HepG2 (cell line): ENCODE measurements at regions not wholly inside any gene's neighbourhood (a gene's known extent, or its start where the extent isn't known, plus 50 kb on each side); places are given as distances from the start of the nearest gene placed in this dataset.

ENCODE experiments used
- ATAC-seq: fragments of 200-7000 bp; cut with Tn5 transposase; 3 replicates; pipeline ENCODE4 v1.9.1; 2020; ENCODE audit warnings: mild to moderate bottlenecking, moderate library complexity
- BruUV-seq: library from RNA; stranded (reverse); fragments of 400-500 nt; replicated peaks from 2 replicates; lab custom pipeline; 2021; lab: Mats Ljungman, UMichigan
- CTCF ChIA-PET: fragments of 300-600 bp; formaldehyde crosslinking; extraction: SDS; loops from one replicate; lab custom pipeline; 2021; ENCODE audit warnings: low total read pairs, inconsistent platforms, low intra/inter-chr PET ratio; lab: Yijun Ruan, JAX
- POLR2A ChIA-PET: fragments of 350-600 bp; sonication (Branson Sonifier 250); formaldehyde crosslinking; loops from one replicate; lab custom pipeline; 2020; ENCODE audit warnings: antibody characterized with exemption, inconsistent platforms; lab: Yijun Ruan, JAX
- DNase-seq: peaks from one replicate; pipeline ENCODE4 v3.0.0-alpha.2; 2015; ENCODE audit warnings: low spot score
- FAIRE-seq: peaks from 3 replicates; lab custom pipeline; 2011; peaks lifted over from hg19 to GRCh38; lab: Jason Lieb, UNC
- H2AFZ ChIP-seq: one replicate; pipeline ENCODE4 v1.6.1; 2011; ENCODE audit warnings: low read length, inconsistent platforms
- H3K27ac ChIP-seq: fragments of 300-600 bp; 3 replicates; pipeline ENCODE4 v1.8.0; 2011; ENCODE audit warnings: mixed run types, mild to moderate bottlenecking, mixed read lengths, low read length, inconsistent platforms; ENCODE audit not compliant: insufficient read depth; ENCODE audit errors: extremely low read length
- H3K27me3 ChIP-seq, 2 experiments: fragments of 200-600 bp in 1 of 2; 2 replicates in 1 of 2; 3 replicates in 1 of 2; pipeline versions ENCODE4 v1.6.0 to v1.8.0; 2011; ENCODE audit warnings: low read length in 2 of 2, mild to moderate bottlenecking in 2 of 2, moderate library complexity in 2 of 2, inconsistent platforms in 1 of 2; ENCODE audit not compliant: insufficient read depth in 2 of 2, control insufficient read depth in 1 of 2
- H3K36me3 ChIP-seq, 2 experiments: fragments of 200-600 bp in 1 of 2; replicated peaks in 1 of 2; 2 replicates in 1 of 2; 3 replicates in 1 of 2; pipeline versions ENCODE4 v1.5.1 to v1.8.0; 2011; ENCODE audit warnings: low read length in 2 of 2, inconsistent platforms in 1 of 2; ENCODE audit not compliant: insufficient read depth in 2 of 2, control insufficient read depth in 1 of 2
- H3K4me1 ChIP-seq: 2 replicates; pipeline ENCODE4 v1.5.1; 2012; ENCODE audit warnings: low read length, inconsistent platforms; ENCODE audit not compliant: insufficient read depth
- H3K4me2 ChIP-seq: 2 replicates; pipeline ENCODE4 v1.6.0; 2011; ENCODE audit warnings: low read depth, low read length, inconsistent platforms
- H3K4me3 ChIP-seq, 3 experiments: fragments of 200-600 bp in 1 of 3; sonication (generic), shearing (Covaris generic) in 1 of 3; replicated peaks in 1 of 3; 2 replicates each; pipeline ENCODE4 v1.5.1; 2011 to 2016; ENCODE audit warnings: low read length in 3 of 3, inconsistent platforms in 2 of 3, low read depth in 2 of 3, mild to moderate bottlenecking in 2 of 3, control low read depth in 1 of 3, mixed read lengths in 1 of 3; ENCODE audit not compliant: insufficient read depth in 1 of 3
- H3K79me2 ChIP-seq: one replicate; pipeline ENCODE4 v1.6.1; 2011; ENCODE audit warnings: low read length, inconsistent platforms; ENCODE audit not compliant: insufficient read depth
- H3K9ac ChIP-seq: 2 replicates; pipeline ENCODE4 v1.6.0; 2011; ENCODE audit warnings: mild to moderate bottlenecking, low read depth, low read length, inconsistent platforms; ENCODE audit not compliant: insufficient read depth
- H3K9me3 ChIP-seq: 2 replicates; pipeline ENCODE4 v1.5.1; 2012; ENCODE audit warnings: mild to moderate bottlenecking, low read length
- H4K20me1 ChIP-seq: 2 replicates; pipeline ENCODE4 v1.6.0; 2011; ENCODE audit warnings: inconsistent platforms, mild to moderate bottlenecking, low read length, moderate library complexity; ENCODE audit not compliant: insufficient read depth
- CTCF ChIP-seq: sonication (generic); formaldehyde crosslinking; IDR thresholded peaks from 2 replicates; pipeline ENCODE4 v1.5.0; 2020; ENCODE audit warnings: mild to moderate bottlenecking, missing genetic modification reagents, moderate library complexity
- HOMEZ ChIP-seq: IDR thresholded peaks from 2 replicates; pipeline ENCODE4 v1.6.1; 2016; ENCODE audit warnings: low read depth
- KAT7 ChIP-seq: IDR thresholded peaks from 2 replicates; pipeline ENCODE4 v1.6.1; 2018; ENCODE audit warnings: borderline replicate concordance, missing compliant biosample characterization
- MAFK ChIP-seq, 2 experiments: IDR thresholded peaks in 1 of 2; conservative IDR thresholded peaks in 1 of 2; 2 replicates each; pipeline ENCODE4 v1.6.1; 2011; ENCODE audit warnings: improper control_type of control experiment in 2 of 2, low read length in 2 of 2
- MAX ChIP-seq: IDR thresholded peaks from 2 replicates; pipeline ENCODE4 v1.6.1; 2012; ENCODE audit warnings: inconsistent platforms
- RCOR2 ChIP-seq: IDR thresholded peaks from 2 replicates; pipeline ENCODE4 v1.6.1; 2016; ENCODE audit warnings: missing biosample characterization, missing genetic modification reagents
- SALL1 ChIP-seq: sonication (generic); formaldehyde crosslinking; IDR thresholded peaks from 2 replicates; pipeline ENCODE4 v1.8.0; 2022; ENCODE audit warnings: mild to moderate bottlenecking, missing genetic modification reagents
- TAF1 ChIP-seq: sonication (generic); formaldehyde crosslinking; IDR thresholded peaks from 2 replicates; pipeline ENCODE4 v1.4.0; 2020; ENCODE audit warnings: missing genetic modification reagents
- ZNF326 ChIP-seq: sonication (generic); formaldehyde crosslinking; IDR thresholded peaks from 2 replicates; pipeline ENCODE4 v1.4.0; 2020; ENCODE audit warnings: missing genetic modification reagents, borderline replicate concordance
- WGBS: methylation state at CpG from one replicate; pipeline ENCODE4 v1.1.6; 2017; ENCODE audit warnings: low lambda C conversion rate; 5-methylcytosine and 5-hydroxymethylcytosine counted together
- in situ Hi-C: cut with HindIII; loops from 2 replicates; pipeline ENCODE4 v1.10.0; 2017; ENCODE audit warnings: low pct_unique_long_range_greater_than_20kb; ENCODE audit not compliant: extremely low pct_ligation_motif_present
- intact Hi-C: fragments of 100-400 bp; cut with micrococcal nuclease; formaldehyde crosslinking; loops from one replicate; pipeline ENCODE4 v1.10.0; 2022; ENCODE audit not compliant: unreplicated experiment

DNA sequence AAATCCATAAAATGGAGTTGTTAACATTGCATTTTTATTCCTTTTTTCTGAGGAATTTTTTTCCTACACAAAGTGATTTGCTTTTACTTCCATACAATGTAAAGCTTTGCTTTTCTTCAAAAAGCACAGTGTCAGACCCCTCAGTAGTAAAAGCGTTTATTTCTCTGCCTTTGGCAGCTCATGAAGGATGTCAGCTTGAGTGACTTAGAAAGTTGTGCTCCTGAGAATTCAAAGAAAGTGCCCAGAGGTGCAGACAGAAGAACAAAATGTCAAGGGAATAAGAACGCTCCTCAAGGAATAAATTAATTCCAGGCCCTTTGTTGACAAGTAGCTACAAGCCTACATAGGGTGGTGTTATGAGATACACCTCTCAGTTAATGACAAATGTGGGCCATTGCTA lies 369.3 kb upstream of the ADARB2 start:
- H3K9me3 ChIP-seq: no peaks in the 10 kb centered on the region
- in situ Hi-C loops: no loop called here
- FAIRE-seq (no peak), ATAC-seq (no peak), DNase-seq (no peak)
- no peaks in the 10 kb centered on the region for H3K36me3 ChIP-seq
- BruUV-seq: no TSS peak
- H3K27ac ChIP-seq: no peak overlapping the region
- ChIA-PET CTCF (no interaction called here), POLR2A (no interaction called here)
- no peaks in the 10 kb centered on the region; a peak in 1 of 5 replicates for H3K27me3 ChIP-seq
- H3K4me3 ChIP-seq: no peak overlapping the region
- no peaks in the 10 kb centered on the region for H3K79me2 ChIP-seq
- WGBS: 30% methylated on average over 2 of the region's 2 CpGs
- no peak overlapping the region for H3K9ac ChIP-seq
- intact Hi-C loops: no loop called here
- H3K4me2 ChIP-seq: no peak overlapping the region
- no peak for TF ChIP-seq KAT7
- TF ChIP-seq TAF1: no peak
- TF ChIP-seq SALL1 (CRISPR knock-in tag): no peak
- TF ChIP-seq MAFK (conservative IDR thresholded peaks at IDR 0.05 in 1 of 2, IDR thresholded peaks at IDR 0.05 in 1 of 2; ENCODE audit: low read length in 2 of 2): no peak
- no peak for TF ChIP-seq CTCF (CRISPR knock-in tag)
- TF ChIP-seq MAX: no peak
- no peak for TF ChIP-seq ZNF326 (CRISPR knock-in tag)
- TF ChIP-seq RCOR2 (CRISPR knock-in tag): no peak
- TF ChIP-seq HOMEZ (CRISPR knock-in tag): no peak
- H2AFZ ChIP-seq: no peak overlapping the region
- no peaks in the 10 kb centered on the region for H3K4me1 ChIP-seq
- H4K20me1 ChIP-seq: no peaks in the 10 kb centered on the region
